GM23338 (cell line): ENCODE measurements at regions not wholly inside any gene's neighbourhood (a gene's known extent, or its start where the extent isn't known, plus 50 kb on each side); places are given as distances from the start of the nearest gene placed in this dataset.

Source experiments
- CREB1 ChIP-seq: fragments of 250-450 bp; sonication (Bioruptor Pico); IDR thresholded peaks from 2 replicates; pipeline ENCODE4 v1.5.0; 2020; ENCODE audit warnings: low read depth, mild to moderate bottlenecking, moderate library complexity
- ETS1 ChIP-seq: IDR thresholded peaks from 2 replicates; pipeline ENCODE4 v1.6.1; 2016; ENCODE audit warnings: antibody characterized with exemption
- JUNB ChIP-seq: IDR thresholded peaks from one replicate; pipeline ENCODE4 v1.6.1; 2016; ENCODE audit warnings: antibody characterized with exemption; ENCODE audit not compliant: unreplicated experiment
- NANOG ChIP-seq: IDR thresholded peaks from 2 replicates; pipeline ENCODE4 v1.6.1; 2016; ENCODE audit warnings: antibody characterized with exemption, borderline replicate concordance
- POLR2AphosphoS5 ChIP-seq: IDR thresholded peaks from 2 replicates; pipeline ENCODE4 v1.6.1; 2016; ENCODE audit warnings: antibody characterized with exemption, low read depth
- STAT1 ChIP-seq: IDR thresholded peaks from one replicate; pipeline ENCODE4 v1.6.1; 2016; ENCODE audit warnings: antibody characterized with exemption; ENCODE audit not compliant: unreplicated experiment
- ZNF114 ChIP-seq: fragments of 250-450 bp; sonication (Bioruptor Pico); IDR thresholded peaks from 2 replicates; pipeline ENCODE4 v1.5.0; 2020; ENCODE audit warnings: mild to moderate bottlenecking, moderate library complexity
- ZNF331 ChIP-seq: fragments of 250-450 bp; sonication (Bioruptor Pico); IDR thresholded peaks from 2 replicates; pipeline ENCODE4 v1.5.0; 2020; ENCODE audit warnings: low read depth, mild to moderate bottlenecking, moderate library complexity
- TF ChIP-seq, protein P1 (sequence below): fragments of 250-450 bp; sonication (Bioruptor Pico); IDR thresholded peaks from 2 replicates; pipeline ENCODE4 v1.5.0; 2020; ENCODE audit warnings: mild to moderate bottlenecking, moderate library complexity
- TF ChIP-seq, protein P2 (sequence below): IDR thresholded peaks from one replicate; pipeline ENCODE4 v1.6.1; 2018; ENCODE audit warnings: antibody characterized with exemption; ENCODE audit not compliant: unreplicated experiment

GRCh38 chr15:38652183-38652794 is 87.7 kb upstream of the RASGRP1 start (continued):
- TF ChIP-seq, protein P1, sequence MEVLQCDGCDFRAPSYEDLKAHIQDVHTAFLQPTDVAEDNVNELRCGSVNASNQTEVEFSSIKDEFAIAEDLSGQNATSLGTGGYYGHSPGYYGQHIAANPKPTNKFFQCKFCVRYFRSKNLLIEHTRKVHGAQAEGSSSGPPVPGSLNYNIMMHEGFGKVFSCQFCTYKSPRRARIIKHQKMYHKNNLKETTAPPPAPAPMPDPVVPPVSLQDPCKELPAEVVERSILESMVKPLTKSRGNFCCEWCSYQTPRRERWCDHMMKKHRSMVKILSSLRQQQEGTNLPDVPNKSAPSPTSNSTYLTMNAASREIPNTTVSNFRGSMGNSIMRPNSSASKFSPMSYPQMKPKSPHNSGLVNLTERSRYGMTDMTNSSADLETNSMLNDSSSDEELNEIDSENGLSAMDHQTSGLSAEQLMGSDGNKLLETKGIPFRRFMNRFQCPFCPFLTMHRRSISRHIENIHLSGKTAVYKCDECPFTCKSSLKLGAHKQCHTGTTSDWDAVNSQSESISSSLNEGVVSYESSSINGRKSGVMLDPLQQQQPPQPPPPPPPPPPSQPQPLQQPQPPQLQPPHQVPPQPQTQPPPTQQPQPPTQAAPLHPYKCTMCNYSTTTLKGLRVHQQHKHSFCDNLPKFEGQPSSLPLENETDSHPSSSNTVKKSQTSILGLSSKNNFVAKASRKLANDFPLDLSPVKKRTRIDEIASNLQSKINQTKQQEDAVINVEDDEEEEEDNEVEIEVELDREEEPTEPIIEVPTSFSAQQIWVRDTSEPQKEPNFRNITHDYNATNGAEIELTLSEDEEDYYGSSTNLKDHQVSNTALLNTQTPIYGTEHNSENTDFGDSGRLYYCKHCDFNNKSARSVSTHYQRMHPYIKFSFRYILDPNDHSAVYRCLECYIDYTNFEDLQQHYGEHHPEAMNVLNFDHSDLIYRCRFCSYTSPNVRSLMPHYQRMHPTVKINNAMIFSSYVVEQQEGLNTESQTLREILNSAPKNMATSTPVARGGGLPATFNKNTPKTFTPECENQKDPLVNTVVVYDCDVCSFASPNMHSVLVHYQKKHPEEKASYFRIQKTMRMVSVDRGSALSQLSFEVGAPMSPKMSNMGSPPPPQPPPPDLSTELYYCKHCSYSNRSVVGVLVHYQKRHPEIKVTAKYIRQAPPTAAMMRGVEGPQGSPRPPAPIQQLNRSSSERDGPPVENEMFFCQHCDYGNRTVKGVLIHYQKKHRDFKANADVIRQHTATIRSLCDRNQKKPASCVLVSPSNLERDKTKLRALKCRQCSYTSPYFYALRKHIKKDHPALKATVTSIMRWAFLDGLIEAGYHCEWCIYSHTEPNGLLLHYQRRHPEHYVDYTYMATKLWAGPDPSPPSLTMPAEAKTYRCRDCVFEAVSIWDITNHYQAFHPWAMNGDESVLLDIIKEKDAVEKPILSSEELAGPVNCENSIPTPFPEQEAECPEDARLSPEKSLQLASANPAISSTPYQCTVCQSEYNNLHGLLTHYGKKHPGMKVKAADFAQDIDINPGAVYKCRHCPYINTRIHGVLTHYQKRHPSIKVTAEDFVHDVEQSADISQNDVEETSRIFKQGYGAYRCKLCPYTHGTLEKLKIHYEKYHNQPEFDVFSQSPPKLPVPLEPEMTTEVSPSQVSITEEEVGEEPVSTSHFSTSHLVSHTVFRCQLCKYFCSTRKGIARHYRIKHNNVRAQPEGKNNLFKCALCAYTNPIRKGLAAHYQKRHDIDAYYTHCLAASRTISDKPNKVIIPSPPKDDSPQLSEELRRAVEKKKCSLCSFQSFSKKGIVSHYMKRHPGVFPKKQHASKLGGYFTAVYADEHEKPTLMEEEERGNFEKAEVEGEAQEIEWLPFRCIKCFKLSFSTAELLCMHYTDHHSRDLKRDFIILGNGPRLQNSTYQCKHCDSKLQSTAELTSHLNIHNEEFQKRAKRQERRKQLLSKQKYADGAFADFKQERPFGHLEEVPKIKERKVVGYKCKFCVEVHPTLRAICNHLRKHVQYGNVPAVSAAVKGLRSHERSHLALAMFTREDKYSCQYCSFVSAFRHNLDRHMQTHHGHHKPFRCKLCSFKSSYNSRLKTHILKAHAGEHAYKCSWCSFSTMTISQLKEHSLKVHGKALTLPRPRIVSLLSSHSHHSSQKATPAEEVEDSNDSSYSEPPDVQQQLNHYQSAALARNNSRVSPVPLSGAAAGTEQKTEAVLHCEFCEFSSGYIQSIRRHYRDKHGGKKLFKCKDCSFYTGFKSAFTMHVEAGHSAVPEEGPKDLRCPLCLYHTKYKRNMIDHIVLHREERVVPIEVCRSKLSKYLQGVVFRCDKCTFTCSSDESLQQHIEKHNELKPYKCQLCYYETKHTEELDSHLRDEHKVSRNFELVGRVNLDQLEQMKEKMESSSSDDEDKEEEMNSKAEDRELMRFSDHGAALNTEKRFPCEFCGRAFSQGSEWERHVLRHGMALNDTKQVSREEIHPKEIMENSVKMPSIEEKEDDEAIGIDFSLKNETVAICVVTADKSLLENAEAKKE (CRISPR knock-in tag), result no peak
- TF ChIP-seq, protein P2, sequence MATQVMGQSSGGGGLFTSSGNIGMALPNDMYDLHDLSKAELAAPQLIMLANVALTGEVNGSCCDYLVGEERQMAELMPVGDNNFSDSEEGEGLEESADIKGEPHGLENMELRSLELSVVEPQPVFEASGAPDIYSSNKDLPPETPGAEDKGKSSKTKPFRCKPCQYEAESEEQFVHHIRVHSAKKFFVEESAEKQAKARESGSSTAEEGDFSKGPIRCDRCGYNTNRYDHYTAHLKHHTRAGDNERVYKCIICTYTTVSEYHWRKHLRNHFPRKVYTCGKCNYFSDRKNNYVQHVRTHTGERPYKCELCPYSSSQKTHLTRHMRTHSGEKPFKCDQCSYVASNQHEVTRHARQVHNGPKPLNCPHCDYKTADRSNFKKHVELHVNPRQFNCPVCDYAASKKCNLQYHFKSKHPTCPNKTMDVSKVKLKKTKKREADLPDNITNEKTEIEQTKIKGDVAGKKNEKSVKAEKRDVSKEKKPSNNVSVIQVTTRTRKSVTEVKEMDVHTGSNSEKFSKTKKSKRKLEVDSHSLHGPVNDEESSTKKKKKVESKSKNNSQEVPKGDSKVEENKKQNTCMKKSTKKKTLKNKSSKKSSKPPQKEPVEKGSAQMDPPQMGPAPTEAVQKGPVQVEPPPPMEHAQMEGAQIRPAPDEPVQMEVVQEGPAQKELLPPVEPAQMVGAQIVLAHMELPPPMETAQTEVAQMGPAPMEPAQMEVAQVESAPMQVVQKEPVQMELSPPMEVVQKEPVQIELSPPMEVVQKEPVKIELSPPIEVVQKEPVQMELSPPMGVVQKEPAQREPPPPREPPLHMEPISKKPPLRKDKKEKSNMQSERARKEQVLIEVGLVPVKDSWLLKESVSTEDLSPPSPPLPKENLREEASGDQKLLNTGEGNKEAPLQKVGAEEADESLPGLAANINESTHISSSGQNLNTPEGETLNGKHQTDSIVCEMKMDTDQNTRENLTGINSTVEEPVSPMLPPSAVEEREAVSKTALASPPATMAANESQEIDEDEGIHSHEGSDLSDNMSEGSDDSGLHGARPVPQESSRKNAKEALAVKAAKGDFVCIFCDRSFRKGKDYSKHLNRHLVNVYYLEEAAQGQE, result no peak
- TF ChIP-seq ZNF331 (no peak), ZNF114 (no peak), NANOG (no peak), POLR2AphosphoS5 (no peak), ETS1 (no peak), STAT1 (no peak), JUNB (no peak), CREB1 (CRISPR knock-in tag) (no peak)
